HG03558 (cell line): ENCODE measurements at regions not wholly inside any gene's neighbourhood (a gene's known extent, or its start where the extent isn't known, plus 50 kb on each side); places are given as distances from the start of the nearest gene placed in this dataset.
"Not testable (repeated sequence)": the region's sequence is repeated elsewhere in the genome, so short reads cannot be mapped to it uniquely, and the experiment has no call there.

Experiments
- ATAC-seq: cut with Tn5 transposase; IDR thresholded peaks from one replicate; pipeline ENCODE4 v1.9.1; 2021; ENCODE audit warnings: moderate number of reproducible peaks; ENCODE audit not compliant: unreplicated experiment; ENCODE audit errors: extremely low read depth

- ATAC-seq = no peak
Measured at GRCh38 chr13:82522872-82523271, 1359.4 kb downstream of the SLITRK1 start.

- no peak for ATAC-seq
Measured at GRCh38 chr13:82506805-82507414, 1375.4 kb downstream of the SLITRK1 start.

DNA sequence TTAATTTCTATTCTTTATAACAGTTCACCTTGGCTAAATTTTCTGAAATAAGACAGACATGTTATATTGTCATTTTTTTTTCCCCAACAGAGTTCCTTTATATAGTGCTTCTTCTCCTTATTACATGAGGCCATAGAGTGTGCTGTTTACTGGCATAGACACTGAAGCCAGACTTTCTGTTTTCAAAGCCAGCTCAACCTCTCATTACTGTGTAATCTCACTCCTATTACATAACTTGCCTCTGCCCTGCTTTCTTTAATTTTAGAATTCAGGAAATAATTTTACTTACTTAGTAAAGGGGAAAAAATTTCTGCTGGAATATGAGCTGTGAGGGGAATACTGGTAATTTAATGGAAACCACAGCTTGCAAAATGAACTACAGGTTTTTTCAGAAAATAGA is 1380.4 kb downstream of the SLITRK1 start:
- ATAC-seq = no peak

DNA sequence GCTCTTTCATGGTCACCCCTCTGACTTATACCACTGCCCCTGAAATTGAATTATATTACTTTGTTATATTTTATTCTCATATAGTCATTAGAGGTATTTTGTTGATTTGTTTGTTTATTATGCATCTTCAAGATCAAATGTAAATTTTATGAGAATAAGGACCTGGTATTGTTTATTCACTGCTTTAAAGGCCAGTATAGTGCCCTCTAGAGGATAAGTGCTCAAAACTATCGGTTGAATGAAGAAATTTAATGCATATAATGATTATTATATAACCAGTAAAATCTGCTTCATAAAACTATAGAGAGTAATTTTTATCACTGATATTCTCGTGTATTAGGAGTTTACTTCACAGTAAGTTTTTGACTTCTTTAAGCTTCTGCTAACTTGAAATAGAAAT is 1401.9 kb downstream of the SLITRK1 start:
- no peak for ATAC-seq

GRCh38 chr13:82477436-82477835 is 1404.8 kb downstream of the SLITRK1 start:
- ATAC-seq = no peak

GRCh38 chr13:82467626-82468025 is 1414.6 kb downstream of the SLITRK1 start:
- no peak for ATAC-seq

DNA sequence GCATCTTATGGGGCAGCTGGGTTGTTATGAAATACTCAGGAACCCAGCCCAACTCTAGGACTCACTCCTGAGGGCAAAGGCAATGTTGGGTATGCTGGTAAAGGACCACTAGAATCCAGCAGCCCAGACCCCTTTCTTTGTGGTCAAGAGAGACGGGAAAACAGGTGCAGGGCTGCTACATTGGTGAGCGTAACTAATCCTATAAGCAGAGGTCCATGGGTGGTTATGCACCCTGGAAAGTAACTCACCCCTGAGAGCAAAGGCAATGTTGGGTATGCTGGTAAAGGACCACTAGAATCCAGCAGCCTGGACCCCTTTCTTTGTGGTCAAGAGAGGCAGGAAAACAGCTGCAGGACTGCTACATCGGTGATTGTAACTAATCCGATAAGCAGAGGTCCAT is 1422.7 kb downstream of the SLITRK1 start:
- ATAC-seq = not testable (repeated sequence)

- no peak for ATAC-seq
Measured at GRCh38 chr13:82458169-82458568, 1424.1 kb downstream of the SLITRK1 start.

GRCh38 chr13:82457548-82457947 is 1424.7 kb downstream of the SLITRK1 start:
- ATAC-seq = not testable (repeated sequence)

- ATAC-seq = no peak
Measured at GRCh38 chr13:82447416-82448077, 1434.7 kb downstream of the SLITRK1 start.

DNA sequence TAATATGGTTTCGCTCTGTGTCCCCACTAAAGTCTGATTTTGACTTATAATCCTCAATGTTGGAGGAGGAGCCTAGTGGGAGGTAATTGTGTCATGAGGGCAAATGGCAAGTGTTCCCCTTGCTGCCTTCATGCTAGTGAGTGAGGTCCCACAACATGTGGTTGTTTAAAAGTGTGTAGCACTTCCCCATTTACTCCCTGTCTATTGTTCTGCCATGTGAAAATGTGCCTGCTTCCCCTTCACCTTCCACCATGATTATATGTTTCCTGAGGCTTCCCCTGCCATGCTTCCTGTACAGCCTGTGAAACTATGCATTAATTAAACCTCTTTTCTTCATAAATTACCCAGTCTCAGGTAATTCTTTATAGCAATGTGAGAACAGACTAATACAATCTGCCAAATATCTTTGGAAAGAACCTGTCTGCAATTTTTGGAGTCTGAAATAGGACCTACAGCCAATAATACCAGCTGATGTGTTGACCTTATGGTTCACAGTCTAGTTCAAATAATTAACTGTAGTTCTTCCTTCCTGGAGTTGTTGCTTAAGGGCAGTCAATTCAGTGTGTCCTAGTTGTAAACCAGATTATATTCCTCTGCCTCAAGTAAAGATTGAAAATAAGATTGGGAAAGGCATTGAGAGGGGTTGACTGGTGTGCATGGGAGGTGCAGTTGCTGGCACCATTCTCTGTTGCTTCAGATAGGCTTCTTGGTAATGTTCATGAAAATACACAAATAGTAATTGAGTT is 1442.9 kb downstream of the SLITRK1 start:
- ATAC-seq = no peak

GRCh38 chr13:82438320-82438719 is 1444.0 kb downstream of the SLITRK1 start:
- no peak for ATAC-seq

DNA sequence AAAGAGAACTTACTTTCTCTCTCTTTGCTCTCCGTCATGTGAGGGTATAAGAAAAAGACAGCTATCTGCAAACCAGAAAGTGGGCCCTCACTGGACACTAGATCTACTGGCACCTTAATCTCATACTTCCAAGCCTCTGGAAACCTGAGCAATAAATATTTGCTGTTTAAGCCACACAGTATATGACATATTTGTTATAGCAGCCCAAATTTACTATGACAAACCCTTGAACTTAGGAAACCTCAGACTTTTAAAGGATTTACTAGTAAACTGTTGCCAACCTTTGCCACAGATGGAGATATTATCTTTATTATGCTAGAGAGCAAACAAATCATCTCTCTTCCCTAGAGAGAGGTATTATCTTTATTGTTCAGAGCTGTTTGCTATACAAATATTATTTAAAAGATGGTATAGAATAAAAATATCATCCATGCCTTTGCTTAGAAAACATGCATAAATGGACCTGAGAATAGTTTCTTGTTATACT is 1446.1 kb downstream of the SLITRK1 start:
- no peak for ATAC-seq

DNA sequence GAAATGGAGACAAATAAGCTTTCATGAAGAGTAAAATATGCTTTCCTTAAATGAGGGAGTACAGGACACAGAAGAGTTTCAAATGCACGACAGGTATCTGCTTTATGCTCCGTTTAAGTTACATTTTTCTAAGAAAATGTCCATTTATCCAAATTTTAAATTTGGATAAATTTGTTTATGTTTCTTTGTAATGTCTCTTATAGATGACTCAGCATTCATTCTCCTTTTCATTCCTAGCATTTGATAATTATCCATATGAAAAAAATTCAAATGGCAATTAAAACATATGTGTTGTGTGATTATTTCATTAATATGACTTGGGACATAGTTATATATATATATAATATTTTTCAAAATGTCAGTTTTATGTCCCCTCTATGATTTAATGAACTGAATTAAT is 1449.3 kb downstream of the SLITRK1 start:
- no peak for ATAC-seq

- no peak for ATAC-seq
Measured at GRCh38 chr13:82412749-82413148, 1469.5 kb downstream of the SLITRK1 start.

- ATAC-seq = no peak
Measured at GRCh38 chr13:82407321-82407720, 1475.0 kb downstream of the SLITRK1 start.

GRCh38 chr13:82374719-82375118 is 1507.6 kb downstream of the SLITRK1 start:
- ATAC-seq = no peak

DNA sequence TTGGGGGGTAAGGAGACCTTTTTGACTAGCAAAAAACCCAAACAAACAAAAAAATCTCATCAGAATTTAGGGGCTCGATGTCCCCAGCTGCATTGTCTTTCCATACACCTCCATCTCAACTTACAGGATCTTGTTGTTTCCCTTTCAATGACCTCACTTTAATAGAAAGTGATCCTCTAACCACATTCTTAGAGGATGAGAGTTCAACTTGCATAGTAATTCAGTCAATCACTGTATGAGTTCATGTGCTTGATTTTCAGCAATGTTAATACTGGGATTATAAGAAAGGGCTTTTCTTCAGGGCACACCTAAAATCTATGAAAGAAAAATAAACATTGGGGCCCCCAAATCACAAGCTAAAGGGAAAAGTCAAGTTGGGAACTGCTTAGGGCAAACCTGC is 1512.0 kb downstream of the SLITRK1 start:
- no peak for ATAC-seq

DNA sequence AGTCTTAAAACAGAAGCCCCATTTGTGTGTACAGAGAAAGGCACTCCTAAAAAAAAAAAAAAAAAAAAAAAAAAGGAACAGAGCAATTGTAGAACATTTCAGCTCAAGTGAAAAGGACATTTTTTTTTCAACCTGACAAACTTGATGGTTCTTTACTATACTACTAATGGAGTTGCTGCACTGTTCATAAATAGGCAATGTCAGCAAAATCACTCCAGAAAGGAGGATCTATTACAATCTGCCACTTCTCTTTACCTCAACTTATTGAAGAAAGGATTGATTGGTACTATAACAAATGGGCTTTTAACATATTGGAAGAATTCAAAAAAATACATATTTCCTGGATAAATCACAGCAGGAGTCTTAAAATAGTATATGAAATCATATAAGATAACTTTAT is 1517.7 kb downstream of the SLITRK1 start:
- no peak for ATAC-seq

DNA sequence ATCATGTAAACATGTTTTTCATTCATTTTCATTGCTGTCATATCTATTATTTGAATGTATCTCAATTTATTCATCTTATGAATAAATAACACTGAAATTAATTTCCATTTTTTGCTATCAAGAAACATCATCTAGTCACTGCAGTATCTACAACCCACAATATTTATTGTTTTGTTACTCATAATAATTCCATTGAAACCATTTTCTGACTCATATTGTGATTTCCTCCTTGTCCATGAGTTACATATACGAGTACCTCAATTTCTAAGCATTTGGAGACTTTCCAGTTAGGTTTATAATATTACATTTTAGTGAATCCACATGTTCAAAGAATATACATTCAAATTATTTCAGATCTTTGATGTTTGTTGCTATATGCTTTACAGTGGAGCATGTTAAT is 1524.0 kb downstream of the SLITRK1 start:
- ATAC-seq = no peak

DNA sequence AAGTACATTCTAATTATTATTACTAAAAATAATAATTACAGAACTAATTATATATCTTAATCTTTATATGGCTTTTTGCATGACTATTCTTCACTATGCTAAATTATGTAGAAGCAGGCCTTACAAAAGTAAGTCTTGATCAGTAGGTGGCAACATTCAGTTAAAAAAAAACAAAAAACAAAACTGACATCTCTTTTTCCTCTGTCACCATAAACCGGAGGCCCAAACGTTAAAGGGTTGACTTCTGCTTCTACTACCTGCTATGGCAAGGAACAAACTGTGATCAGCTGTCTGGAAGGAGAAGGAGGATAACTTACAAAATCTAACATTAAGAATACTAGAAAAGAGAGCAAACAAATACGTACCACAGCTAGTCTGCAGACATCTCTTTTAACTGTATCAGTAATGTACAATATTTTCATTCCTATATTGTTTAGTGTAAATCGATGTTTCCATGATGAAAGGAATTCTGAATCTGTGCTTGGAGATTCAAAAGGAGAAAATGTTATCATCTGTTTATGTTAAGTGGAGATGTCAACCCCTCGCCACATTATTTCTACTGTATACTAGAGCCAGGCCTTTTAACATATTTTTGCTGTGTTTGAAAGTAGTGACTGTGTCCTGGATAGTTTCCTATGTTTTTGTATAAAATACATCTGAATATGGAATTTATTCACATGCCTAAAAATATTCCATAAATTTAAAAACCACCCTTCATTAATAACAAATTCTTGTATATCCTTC is 1525.4 kb downstream of the SLITRK1 start:
- ATAC-seq = no peak
